ENCODE measurements at regions not wholly inside any gene's neighbourhood (a gene's known extent, or its start where the extent isn't known, plus 50 kb on each side); places are given as distances from the start of the nearest gene placed in this dataset.
"Not testable (repeated sequence)": the region's sequence is repeated elsewhere in the genome, so short reads cannot be mapped to it uniquely, and the experiment has no call there.

DNA sequence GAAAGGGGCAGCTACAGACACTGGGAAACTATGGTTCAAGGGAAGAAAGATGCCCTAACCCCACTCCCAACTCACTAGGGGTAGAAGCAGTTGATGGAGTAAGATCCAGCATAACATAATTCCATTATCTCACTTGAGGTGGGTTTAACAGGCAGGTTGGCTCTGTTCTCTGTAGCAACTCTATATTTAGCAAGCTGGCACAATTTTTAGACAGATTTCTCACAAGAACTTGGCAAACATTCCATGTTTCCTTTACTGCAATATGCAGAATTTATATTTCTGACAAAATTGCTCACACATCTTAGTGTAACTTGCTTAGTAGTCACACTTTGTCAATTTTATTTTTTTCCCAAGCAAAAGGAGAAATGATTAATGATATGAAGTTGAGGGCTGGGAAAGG is 475.4 kb downstream of the RMST start:
- DNase-seq = no peak

DNA sequence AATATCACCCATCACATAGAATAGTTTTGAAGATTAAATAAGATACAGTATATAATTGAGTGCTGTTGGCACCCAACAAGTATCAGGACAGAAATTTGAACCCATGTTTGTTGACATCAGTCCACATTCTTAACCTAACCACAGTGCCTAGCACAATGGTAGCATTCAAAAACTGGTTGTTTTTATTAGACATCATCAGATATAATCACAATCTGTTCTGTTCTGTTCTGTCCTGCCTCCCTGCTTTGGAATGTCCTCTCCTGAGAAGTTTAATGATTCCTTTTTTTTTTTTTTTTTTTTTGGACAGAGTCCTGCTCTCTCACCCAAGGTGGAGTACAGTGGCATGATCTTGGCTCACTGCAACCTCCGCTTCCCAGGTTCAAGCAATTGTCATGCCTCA is 476.6 kb downstream of the RMST start:
- DNase-seq = no peak

DNA sequence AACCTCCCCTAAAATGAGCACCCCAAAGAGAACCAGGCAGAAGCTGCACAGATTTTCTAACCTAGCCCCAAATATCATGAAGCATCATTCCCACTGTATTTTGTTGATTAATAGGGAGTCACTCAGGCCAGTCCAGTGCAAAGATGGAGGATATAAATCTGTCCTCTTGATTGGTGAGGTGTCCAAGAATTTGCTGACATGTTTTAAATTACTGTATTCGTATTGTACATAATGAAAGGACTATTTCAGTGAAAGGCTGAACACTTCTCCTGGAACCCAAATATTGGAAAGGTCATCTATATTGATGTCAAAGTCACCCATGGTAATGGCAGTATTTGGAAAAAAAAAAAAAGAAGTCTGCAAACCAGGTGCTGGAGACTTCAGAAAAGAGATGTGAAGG is 477.5 kb downstream of the RMST start:
- DNase-seq = no peak

DNA sequence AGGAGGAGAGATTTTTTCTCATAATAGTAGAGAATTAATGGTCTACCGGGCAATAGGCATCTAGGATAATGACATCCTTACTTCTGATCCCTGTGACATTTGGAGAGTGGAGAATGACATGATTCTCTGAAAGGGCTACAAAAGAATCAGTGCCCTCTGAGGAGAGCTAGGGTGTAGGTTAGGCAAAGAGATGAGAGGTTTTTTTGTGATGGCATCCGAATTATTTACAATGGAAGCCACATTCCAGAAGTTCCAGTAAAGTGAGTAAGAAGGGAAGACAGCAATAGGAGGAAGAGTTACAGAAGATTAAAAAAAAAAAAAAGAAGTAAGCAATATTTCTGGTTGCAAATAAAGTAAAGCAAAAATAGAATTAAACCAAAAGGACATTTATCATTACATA is 478.0 kb downstream of the RMST start:
- DNase-seq = no peak

DNA sequence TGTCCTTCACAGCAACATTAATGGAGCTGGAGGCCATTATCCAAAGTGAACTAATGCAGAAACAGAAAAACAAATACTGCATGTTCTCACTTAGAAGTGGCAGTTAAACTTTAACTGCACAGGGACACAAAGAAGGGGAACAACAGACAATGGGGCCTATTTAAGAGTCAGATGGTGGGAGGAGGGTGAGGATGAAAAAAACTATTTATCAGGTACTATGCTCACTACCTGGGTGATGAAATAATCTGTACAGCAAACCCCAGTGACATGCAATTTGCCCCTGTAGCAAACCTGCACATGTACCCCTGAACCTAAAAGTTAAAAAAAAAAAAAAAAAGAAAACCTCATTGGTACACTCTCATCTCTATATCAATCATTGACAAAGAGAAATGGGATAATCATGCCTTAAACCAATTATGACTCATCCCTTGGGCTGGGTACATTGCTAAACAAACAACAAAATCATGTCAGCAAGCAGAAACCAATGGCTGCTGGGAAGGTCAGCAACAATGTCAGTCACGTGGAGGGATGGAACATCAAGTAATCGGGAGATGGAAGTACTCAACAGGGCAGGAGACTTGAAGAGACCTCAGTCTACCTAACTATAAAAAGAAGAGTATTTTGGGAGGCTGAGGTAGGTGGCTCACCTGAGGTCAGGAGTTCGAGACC is 479.2 kb downstream of the RMST start:
- DNase-seq = no peak

DNA sequence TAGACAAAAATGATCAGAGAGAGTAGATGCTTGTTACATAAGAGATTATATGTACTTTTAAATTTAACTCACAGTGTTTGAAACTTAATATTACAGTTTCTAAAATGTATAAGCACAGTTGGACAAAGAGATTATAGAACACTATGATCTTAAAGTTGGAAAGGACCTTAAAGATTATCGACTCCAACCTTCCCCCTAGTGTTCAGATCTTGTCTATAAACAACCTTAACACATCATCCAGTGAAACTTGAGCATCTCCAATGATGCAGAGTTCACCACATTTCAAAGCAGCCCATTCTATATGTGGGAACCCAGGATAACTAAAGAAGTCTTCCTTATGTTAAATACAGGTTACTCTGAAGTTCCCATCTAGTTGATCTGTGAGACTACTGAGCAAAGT is 480.8 kb downstream of the RMST start:
- no peak for DNase-seq

DNA sequence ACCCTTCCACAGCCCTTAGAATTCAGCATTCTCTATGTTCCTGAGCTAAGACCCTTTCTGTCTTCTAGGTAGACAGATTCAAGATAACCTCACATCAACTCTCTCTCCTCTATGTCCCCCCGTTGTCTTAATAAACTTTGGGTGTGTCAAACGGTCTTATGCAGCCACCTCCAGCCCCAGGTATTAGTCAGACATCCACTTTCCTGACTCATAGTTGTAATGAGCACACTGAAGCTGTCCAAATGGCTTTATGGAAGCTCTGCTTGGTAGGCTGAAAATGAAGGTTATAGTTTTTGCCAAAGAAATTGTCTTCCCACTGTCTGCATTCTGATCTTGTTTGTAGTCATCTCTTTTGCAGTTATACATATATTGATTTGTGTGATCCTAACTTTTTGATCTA is 482.0 kb downstream of the RMST start:
- DNase-seq = no peak

DNA sequence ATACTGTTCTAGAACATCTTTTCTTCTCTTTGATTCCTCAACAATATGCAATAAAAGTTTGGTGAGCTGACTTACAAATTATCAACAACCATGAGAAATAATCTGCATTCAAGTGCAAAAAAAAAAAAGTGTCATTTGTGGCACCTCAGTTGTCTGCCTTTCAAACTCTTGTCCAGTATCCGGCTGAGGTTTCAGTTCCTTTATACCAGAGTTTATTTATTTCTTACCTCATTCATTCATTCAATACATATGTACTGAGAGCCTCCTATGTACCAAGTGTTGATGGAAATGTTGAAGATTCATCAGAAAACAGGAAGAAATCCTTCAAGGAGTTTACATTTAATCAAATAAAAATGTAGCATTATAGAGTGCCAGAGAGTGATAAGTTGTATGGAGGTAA is 484.1 kb downstream of the RMST start:
- DNase-seq = no peak

DNA sequence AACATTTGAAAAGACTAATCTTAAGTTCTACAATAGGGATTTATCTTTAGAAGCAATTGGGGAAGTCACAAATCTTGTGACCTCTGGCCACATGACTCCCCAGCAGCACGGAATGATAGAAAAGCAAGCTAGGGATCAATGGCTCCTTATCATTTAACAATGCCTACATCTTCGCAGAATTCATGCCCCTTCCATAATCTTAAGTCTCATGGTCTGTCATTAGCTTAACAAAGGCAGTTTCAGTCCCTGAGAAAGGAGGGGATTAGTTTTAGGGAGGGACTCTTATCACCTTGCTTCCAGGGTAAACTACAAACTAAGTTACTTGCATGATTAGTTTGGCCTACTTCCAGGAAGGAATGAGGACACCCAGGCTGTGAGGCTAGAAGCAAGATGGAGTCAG is 486.0 kb downstream of the RMST start:
- DNase-seq = no peak

DNA sequence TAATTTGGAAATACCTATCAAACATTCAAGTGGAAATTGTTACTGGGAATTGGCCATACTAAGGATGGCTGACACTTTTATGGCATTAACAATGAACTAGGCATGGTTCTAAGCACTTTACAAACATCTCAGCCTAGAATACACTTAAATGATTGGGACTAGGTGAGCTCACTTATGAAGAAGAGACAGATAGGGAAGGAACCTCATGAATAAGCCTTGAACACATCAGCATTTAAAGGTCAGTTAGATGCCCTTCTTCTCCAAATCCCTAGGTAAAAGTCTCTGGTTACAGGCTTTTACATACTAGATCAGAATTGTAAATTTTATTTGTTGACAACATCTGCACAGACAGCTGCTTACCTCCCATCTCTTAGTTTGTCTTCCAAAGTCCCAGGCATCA is 488.6 kb downstream of the RMST start:
- no peak for DNase-seq

DNA sequence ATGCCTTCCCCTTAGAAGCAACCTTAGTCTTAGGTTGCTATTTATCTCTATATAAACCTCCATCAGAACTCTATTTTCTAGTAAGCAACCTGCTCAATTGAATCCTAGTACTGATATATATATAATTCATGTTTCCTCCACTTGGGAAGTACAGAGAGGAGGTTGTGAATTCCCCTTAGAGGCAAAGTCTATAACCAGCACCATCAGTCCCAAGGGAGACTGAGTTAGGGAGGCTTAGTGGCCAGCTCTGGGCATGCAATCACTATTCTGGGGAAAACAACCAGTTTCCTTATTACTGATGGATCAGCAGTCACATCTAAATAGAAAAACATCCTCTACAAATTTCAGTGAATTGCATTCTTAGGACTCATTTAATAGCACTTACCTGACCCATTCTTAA is 489.1 kb downstream of the RMST start:
- no peak for DNase-seq

DNA sequence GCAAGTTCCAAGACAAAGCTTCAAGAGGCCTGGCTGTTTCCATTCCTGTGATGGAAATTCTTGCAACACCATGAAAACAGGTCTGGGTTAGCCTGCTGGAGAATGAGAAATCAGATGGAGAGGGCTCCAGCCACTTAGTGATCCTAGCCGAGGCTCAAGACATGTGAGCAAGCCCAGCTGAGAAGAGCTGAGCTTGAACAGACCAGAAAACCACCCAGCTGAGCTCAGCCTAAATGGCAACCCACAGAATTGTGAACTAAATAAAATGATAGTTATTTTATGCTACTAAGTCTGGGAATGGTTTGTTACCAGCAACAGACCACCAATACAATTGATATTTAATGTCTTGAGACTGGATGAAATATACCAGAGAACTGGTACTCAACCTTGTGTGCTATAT is 494.5 kb downstream of the RMST start:
- no peak for DNase-seq

DNA sequence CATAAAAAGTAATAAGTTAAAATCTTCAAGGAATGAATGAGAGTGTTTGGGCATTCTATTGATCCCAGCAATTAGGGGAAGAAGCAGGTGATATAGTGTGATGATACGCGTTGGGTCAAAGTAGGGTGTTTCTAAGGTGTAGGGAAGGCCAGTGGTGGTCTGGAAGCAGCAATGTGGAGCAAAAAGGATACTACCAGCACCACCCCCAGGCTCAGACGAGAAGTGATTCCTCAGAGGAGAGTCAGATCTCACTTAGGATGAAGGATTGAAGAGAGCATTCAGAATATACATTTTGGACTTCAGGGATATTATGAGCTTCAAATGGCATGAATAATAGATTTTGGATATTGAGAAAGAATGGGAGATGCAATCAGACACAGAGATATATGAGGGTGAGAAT is 497.6 kb downstream of the RMST start:
- DNase-seq = no peak

DNA sequence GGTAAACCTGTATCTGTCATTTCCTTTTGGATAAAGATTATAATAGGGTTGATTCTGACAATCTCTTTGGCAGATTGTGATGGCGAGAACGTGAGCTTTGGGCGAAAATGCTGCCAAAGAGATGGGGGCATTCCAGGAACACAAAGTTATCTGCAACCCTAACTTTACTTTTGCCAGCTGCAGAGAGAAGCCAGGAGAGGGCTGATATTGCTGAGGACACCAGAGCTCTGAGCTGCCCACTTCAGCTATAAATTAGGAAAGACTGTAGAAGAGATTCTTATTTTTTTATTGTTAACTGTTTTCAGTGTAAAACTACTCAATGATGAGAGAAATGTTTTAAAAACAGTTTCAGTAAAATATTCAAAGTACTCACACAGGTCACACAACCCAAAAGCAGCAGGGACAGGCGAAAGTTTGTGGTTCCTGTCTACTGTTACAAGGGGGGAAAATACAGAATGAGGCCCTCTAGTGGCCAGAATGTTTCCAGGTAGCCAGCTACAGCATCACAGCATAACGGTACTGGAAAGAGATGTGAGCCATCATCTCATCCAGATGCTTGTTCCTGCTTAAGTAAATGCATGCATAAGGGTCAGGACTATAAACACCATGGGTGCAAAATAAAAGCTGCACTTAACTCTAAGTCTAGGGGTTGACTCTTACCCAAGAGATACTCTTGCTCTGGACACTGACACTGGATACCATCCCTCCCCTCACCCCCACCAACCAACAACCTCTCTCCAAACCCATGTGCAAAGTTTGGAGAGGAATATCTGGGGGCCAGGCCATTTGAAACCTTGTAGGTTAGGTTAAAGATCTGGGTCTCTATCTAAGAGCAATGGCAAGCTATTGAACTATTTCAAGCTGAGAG is 498.4 kb downstream of the RMST start:
- DNase-seq = peak; percentile 1

DNA sequence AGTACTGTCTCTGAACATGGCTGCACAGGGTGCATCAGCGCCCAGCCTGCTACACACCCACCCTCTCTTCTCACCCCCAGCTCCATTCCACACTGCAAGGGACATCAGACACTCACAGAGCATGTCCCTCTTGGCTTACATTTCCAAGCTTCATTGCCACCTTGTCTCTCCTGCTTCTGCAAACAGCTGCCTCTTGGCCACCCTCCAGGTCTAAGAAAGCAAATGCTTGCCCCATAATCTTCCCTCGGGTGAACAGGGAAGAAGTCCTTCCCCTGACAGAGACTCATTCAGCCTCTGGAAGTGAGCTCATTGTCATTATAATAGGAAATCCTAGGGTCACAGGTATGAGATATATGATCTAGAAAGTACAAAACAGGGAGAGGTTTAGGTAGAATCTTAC is 505.2 kb downstream of the RMST start:
- no peak for DNase-seq

DNA sequence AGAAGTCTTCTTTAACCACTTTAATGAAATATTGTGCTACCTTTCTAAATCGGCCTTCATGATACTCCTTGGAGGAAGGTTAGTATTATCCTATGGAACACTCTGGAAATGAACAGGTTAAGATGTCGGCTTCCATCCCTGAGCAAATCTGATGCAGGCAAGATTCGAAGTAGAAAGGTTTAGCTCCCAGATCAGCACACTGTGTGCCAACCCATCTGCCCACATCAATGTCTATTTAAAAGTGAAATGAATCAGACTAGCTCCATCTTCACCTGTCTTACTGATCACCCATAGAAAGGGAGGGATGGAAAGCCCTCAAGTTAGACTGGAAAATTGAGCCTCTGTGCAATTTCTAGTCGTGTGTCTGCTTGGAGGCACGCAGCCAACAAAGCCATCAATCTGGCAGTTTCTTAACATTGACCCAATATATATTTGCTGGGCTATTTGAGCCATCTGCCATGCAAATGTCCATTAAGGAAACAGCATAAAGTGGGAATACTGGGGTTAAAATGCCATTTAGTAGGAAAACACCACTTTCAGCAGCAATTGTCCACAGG is 506.1 kb downstream of the RMST start:
- no peak for DNase-seq

DNA sequence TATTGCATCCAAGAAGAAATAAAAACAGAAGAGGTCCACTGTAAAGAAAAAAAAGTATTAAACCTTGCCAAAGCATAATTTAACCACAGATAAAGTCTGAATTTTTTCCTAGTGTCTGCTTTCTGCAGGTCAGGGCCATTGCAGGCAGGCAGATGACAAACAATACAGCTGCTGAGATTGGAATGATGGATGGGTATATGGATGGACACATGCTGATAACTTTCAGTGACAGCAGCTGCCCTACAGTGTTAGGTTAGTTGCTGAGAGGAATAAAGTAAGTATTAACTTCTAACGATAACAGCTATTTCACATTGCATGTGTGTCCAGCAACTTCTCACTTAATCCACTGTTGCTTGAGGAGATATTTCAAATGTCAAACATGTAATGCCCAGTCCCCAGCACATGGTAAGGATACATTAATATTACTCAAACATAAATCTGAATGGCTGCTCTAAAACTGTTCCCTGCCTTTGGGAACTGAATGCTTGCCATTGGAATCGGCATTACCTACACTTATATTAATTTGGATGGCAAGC is 515.3 kb downstream of the RMST start:
- no peak for DNase-seq

DNA sequence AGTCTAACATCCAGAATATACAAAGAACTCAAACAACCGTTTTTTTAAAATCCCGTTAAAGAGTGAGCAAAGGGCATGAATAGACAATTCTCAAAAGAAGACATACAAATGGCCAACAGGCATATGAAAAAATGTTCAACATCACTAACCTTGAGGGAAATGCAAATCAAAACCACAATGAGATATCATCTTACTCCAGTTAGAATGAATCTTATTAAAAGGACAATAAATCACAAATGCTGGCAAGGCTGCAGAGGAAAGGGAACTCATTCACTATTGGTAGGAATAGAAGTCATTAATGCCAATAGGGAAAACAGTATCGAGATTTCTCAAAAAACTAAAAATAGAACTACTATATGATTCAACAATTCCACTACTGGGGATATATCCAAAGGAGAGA is 520.1 kb downstream of the RMST start:
- DNase-seq = no peak

DNA sequence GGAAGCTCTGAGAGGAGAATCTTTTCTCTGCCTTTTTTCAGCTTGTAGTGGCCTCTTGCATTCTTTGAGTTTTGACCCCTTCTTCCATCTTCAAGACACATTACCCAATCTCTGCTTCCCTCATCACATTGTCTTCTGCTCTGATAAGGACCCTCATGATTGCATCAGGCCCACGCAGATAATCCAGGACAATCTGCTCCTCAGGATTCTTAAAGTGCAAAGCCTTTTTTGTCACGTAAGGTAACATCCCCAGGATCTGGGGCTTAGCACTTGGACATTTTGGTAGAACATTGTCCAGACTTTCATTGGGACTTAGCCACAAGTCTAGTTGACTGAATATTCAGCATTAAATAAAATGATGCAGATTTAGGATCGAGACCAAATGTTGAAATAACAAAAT is 521.2 kb downstream of the RMST start:
- no peak for DNase-seq

DNA sequence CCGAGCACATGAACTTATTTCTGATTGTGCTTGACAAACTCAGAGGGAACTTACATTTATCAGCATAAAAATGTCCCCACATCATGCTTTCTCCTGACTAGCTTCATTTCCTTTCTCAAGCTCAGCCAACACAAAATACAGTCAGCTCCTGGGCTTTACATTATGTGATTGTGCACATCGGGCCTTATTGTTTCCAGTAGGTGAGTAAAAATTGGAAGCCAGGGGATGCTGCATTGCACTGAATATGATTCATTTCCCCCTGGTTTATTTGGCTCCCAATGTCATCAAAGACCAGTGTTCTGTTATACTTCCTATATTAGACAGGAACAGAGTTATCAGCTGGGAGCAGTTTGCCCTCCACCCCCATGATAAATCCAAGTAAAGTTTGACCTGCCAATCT is 521.8 kb downstream of the RMST start:
- no peak for DNase-seq

DNA sequence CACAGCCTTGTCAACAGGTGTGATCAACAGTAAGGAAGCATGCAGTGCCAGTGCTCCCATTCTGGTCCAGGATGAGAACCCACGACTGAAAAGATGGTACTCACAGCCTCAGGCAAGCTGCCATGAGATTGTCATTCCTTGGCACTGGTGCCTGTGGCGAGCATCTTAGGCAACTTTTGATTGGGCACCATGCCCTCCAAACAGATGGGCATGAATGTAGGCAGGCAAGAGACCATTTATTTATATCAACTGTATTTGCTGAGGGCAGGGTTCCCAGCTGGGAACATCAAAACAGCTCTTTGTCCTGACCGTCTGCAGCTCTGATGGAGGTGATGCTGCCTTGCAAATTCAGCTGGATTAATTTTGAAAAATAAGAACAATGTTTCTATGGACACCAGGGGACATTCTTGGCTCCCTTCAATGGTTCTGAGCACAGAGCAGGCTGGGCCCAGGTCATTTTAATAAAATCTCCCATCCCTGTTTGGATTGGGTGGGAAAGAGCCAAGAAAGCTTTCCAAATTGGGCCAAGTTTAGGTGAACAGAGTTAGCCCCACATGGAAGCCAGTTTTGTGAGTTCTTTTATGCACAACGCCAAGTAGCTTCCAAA is 522.5 kb downstream of the RMST start:
- DNase-seq = no peak

DNA sequence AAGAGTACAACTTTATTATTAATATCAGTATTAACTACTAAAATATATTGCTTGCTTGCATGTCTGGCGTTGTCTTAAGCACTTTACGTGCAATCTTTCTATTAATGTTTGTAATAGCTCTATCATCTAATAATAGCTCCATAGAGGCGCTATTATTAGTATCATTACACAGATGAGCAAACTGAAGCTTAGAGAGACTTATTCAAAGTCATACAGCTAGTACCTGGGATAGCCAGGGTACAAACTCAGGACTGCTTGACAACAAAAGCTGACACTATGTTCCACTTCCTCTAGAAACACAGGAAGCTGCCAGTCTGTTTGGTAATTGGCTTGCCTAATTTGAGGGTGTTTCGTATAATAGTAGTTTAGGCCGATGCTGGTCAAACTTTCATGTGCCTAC is 523.2 kb downstream of the RMST start:
- DNase-seq = no peak

DNA sequence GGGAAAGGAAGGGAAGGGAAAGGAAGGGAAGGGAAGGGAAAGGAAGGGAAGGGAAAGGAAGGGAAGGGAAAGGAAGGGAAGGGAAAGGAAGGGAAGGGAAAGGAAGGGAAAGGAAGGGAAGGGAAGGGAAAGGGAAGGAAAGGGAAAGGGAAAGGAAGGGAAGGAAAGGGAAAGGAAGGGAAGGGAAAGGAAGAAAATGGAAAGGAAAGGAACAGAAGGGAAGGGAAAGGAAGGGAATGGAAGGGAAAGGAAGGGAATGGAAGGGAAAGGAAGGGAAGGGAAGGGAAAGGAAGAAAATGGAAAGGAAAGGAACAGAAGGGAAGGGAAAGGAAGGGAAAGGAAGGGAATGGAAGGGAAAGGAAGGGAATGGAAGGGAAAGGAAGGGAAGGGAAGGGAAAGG is 526.0 kb downstream of the RMST start:
- not testable (repeated sequence) for DNase-seq

Data from CD4-positive, alpha-beta T cell treated with Interleukin-4 for 4 hours (primary cell).